COR-L47 (cell line): ENCODE measurements at regions not wholly inside any gene's neighbourhood (a gene's known extent, or its start where the extent isn't known, plus 50 kb on each side); places are given as distances from the start of the nearest gene placed in this dataset.

Experiments
- DNase-seq: peaks from one replicate; lab custom pipeline; 2025; lab: John Stamatoyannopoulos, UW

DNA sequence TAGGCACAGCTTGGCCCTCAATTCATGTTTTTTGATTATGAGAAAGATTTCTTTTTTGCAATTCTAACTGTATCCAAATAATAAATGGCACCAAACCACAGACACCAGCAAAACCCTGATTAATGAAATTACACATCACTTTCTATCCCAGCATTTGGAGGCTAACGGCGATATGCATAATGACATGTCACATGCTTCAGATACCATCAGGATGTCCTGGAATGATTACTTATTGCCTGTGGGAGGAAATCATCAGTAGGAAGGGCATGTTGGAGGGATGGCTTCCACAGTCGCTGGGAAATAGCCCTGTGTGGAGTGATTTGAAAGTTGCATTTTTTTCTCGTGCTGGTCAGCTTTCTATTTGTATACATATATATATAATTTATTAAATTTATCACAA lies 121.7 kb downstream of the CMPK2 start:
- DNase-seq, result no peak

- DNase-seq, result no peak
Measured at GRCh38 chr2:6747433-6747832, 118.3 kb downstream of the CMPK2 start.

- DNase-seq, result no peak
Measured at GRCh38 chr2:6748406-6749067, 117.2 kb downstream of the CMPK2 start.

GRCh38 chr2:6749962-6750361 lies 115.7 kb downstream of the CMPK2 start:
- no peak for DNase-seq

DNA sequence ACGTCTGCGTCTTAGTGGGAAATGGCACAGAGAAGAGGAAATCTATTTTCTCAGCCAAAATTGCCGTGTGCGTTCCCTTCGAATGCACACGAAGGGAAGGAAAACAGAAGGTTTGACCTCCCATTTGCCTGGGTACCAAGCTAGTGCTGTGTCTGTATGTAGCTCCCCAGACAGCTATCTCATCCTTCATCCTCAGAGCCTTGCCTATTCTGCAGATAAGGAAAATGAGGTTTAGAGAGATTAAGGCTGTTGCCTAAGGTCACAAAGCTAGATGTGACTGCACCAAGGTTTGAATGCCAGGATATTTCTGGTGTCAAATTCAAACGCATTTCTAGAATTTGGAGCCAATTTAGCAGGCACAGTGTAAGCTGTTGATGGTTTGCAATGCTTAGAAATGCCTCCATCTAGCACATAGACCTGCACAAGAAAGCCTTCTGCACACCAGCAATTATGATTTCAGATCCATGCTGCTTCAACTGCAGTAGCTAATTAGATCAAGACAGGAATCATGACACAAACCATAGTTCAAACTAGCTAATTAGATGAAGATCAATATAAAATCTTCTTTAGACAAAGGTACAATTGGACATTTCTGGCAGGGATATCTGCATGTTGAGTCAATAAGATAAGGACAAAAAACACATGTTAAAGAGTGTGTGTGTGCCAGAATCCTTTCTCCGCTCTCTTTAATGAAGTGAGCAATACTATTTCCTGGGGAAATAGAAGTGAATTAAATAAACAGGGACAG lies 115.1 kb downstream of the CMPK2 start:
- DNase-seq, result no peak

DNA sequence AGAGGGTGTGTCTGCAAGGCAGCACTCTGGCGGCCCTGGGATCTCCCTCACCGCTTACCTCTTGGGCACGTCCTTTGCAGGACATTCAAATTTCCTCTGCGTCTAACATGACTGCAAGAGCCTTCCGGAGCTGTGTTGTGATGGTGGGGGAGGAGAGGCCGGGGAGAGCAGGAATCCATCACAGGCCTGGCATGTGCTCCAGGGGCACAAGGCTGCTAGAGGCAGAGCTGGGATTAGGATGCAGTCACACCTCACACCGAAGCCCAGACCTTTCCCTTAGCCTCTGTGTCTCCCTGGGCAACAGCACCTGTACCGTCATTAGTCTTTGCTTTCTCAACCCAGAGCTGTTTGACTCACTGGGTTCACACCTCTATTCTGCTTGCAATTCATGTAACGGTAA lies 111.3 kb downstream of the CMPK2 start:
- DNase-seq, result no peak

GRCh38 chr2:6755456-6755855 lies 110.3 kb downstream of the CMPK2 start:
- no peak for DNase-seq

DNA sequence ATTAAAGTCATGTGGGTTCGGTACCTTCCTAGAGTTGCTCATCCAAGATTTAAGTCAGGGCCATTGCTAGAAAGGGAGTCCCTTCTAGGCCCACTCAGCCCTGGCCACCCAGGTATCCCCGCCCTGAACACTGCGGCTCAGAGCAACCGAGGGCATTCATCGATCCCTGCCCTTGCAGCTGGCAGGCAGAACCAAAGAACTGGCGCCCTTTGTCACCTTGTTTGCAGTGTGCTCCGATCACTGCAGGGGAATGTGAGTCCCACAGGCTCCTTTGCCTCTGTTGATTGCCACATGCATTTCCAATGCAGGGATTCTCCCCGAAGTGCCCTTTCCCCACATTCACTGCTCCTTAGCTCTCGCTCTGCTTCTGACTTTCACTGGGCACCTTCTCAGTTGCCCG lies 108.5 kb downstream of the CMPK2 start:
- DNase-seq, result no peak

GRCh38 chr2:6759689-6760088 lies 106.0 kb downstream of the CMPK2 start:
- no peak for DNase-seq

- no peak for DNase-seq
Measured at GRCh38 chr2:6760132-6760531, 105.6 kb downstream of the CMPK2 start.

DNA sequence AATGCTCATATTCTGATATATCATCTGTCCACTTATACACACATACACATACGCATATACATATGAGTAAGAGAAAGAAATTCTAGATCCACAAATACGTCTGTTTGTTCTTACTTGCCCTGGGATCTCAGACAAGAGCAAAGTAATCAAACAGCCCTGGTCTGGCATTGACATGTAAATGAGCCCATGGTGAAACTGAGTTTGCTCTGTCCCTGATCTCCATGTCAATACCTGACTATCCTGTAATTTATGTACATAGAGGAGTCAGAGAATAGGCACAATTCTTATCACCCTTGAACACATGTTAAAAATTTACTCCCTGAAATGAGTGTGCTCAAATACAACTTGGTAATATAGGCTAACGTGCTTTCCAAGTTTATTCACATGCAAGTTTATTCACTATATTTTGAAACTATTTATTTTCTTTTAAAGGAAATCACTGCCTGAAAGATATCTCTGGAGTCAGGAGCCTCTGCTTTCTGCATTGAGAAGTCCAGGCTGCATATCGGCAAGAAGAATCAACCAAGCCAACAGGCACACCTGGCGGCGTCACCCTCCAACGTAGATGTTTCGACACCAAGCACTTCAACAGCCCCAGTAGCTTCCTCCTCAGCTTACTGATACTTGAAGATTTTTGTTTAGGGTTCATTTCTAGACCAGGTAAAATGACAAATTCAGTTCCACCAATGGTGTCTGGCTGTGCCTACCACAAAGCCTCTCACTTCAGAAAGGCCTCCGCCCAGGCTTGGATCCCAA lies 100.6 kb downstream of the CMPK2 start:
- no peak for DNase-seq

GRCh38 chr2:6769346-6769745 lies 96.4 kb downstream of the CMPK2 start:
- no peak for DNase-seq

DNA sequence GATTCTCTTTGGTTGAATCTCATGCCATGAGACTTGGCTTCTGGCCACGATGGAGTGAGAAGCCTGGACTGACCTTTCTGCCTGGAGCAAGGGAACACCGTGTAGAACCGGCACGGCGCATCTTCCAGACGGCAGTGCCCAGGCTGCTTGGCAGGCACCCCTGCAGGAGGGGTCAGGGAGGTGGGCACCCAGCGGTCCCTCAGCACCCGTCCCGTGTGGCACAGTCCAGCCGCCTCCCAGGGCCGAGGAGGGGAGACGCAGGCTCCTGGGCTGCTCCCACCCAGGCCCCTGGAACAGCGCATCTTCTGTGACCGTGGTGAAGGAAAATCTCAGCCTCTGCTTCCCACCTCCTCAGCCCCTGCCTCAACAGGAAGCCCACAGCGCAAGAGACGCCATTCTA lies 95.7 kb downstream of the CMPK2 start:
- DNase-seq, result no peak

GRCh38 chr2:6771634-6772611 lies 93.8 kb downstream of the CMPK2 start:
- peak; percentile 45 for DNase-seq

- DNase-seq, result peak; percentile 66
Measured at GRCh38 chr2:6773007-6773693, 92.6 kb downstream of the CMPK2 start.

DNA sequence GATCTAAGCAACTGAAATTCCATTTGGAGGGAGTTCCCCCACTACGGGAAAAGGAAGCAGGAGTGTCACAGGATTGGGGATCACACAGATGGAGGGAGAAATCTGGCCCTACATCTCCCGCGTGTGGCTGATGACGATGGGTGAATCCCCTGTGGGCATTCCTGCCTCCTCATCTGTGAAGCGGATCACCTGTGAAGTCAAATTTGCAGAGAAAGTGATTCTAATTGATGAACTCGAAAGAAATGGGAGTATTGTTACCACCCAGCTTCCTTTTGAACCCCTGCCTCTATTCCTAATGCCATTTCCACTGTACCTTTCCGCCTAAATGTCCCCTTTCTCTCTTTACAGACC lies 92.0 kb downstream of the CMPK2 start:
- DNase-seq, result no peak

GRCh38 chr2:6776125-6776524 lies 89.6 kb downstream of the CMPK2 start:
- DNase-seq, result no peak

- no peak for DNase-seq
Measured at GRCh38 chr2:6777626-6778025, 88.1 kb downstream of the CMPK2 start.

- DNase-seq, result peak; percentile 89
Measured at GRCh38 chr2:6780765-6781274, 84.9 kb downstream of the CMPK2 start.

- no peak for DNase-seq
Measured at GRCh38 chr2:6782517-6783237, 83.0 kb downstream of the CMPK2 start.

DNA sequence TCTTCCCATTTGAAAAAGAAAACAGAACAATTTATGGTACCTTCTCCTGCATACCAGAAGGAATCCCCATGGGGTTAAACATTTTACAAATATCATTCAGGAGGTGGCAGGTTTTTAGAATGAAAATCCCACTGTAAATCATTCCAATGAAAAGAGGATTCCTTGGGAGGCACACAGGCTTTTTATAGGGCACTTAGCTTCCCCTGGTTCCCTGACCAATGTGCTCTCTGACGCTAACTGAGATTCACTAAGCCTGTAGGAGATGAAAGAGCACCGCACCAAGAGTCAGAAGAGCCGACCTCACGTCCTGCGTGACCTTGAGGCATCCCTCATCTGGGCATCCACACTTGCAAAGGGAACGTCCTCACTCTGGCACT lies 82.5 kb downstream of the CMPK2 start:
- DNase-seq, result no peak
